ENCODE measurements at regions not wholly inside any gene's neighbourhood (a gene's known extent, or its start where the extent isn't known, plus 50 kb on each side); places are given as distances from the start of the nearest gene placed in this dataset.

DNA sequence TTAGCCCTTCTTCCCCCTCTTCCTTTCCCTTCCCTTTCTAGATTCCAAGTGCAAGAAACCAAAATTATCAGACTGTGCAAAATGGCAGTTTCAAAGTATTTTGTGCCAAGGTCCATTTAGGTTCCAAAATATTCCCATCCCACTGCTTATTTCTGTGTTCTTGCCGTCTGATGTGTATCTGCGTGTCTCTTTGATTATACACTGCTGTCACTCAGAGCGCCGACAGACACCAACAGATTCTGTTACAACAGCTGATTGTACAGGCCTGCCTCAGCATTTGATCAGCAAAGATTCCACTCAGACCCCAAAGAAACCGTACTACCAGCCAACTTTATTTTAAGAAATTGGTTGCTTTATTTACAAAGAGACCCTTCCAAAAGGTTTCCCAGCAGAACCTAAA is 225.6 kb upstream of the SATB1 start:
- H3K4me1 ChIP-seq: no peaks in the 10 kb centered on the region
- no peaks in the 10 kb centered on the region for H3K36me3 ChIP-seq
- TF ChIP-seq POLR2A (IDR thresholded peaks at IDR 0.05) (no peak), CTCF (IDR thresholded peaks at IDR 0.05) (no peak)
- DNase-seq: no peak
- no peaks in the 10 kb centered on the region for H3K27me3 ChIP-seq
- H3K27ac ChIP-seq: no peak overlapping the region
- H3K4me3 ChIP-seq: no peak overlapping the region
- H3K9me3 ChIP-seq: no peaks in the 10 kb centered on the region

- Histone ChIP-seq H3K4me3 (no peak overlapping the region), H3K9me3 (no peaks in the 10 kb centered on the region), H3K4me1 (no peaks in the 10 kb centered on the region), H3K36me3 (no peaks in the 10 kb centered on the region), H3K27me3 (no peaks in the 10 kb centered on the region), H3K27ac (no peak overlapping the region)
- DNase-seq: no peak
- TF ChIP-seq CTCF (IDR thresholded peaks at IDR 0.05) (no peak), POLR2A (IDR thresholded peaks at IDR 0.05) (no peak)
Measured at GRCh38 chr3:18649666-18650363, 224.7 kb upstream of the SATB1 start.

DNA sequence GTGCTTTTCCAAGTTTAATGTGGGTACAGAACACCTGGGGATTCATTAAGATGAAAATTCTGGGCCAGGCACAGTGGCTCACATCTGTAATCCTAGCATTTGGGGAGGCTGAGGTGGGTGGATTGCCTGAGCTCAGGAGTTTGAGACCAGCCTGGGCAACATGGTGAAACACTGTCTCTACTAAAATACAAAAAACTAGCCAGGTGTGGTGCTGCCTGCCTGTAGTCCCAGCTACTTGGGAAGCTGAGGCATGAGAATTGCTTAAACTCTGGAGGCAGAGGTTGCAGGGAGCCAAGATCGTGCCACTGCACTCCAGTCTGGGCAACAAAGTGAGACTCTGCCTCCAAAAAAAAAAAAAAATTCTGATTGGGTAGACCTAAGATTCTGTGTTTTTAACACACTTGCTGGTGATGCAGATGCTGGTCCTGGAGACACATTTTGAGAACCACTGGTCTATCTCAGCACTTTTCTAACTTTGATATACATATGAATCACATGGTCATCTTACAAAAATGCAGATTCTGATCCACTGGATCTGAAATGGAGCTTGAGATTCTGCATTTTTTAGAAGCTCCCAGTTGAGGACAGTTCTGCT is 223.8 kb upstream of the SATB1 start:
- H3K4me3 ChIP-seq: no peak overlapping the region
- H3K4me1 ChIP-seq: no peaks in the 10 kb centered on the region
- TF ChIP-seq CTCF (IDR thresholded peaks at IDR 0.05): no peak
- TF ChIP-seq POLR2A (IDR thresholded peaks at IDR 0.05): no peak
- no peak for DNase-seq
- no peaks in the 10 kb centered on the region for H3K27me3 ChIP-seq
- H3K36me3 ChIP-seq: no peaks in the 10 kb centered on the region
- no peaks in the 10 kb centered on the region for H3K9me3 ChIP-seq
- H3K27ac ChIP-seq: no peak overlapping the region

- no peak for DNase-seq
- H3K9me3 ChIP-seq: no peaks in the 10 kb centered on the region
- no peaks in the 10 kb centered on the region for H3K27me3 ChIP-seq
- H3K4me1 ChIP-seq: no peaks in the 10 kb centered on the region
- TF ChIP-seq POLR2A (IDR thresholded peaks at IDR 0.05) (no peak), CTCF (IDR thresholded peaks at IDR 0.05) (no peak)
- no peak overlapping the region for H3K4me3 ChIP-seq
- no peaks in the 10 kb centered on the region for H3K36me3 ChIP-seq
- H3K27ac ChIP-seq: no peak overlapping the region
Measured at GRCh38 chr3:18648159-18648558, 223.0 kb upstream of the SATB1 start.

DNA sequence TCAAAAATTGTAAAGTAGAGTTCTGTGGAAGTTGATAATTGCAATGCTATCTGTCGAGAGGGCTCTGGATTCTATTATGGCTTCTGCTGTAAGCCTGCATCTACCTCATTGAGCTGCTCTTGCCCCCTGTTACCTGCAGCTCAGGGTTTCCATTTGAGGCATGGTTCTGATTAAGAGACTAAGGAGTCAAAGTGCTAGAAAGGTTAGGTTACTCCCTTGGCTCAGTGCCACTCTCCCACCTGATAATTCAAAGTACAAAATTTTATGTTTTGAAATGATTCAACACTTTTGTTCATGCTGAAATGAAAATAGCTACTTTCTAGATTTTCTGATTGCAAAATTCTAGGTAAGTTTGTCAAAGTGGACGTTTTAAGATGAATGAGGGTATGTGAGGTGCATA is 220.5 kb upstream of the SATB1 start:
- H3K9me3 ChIP-seq: no peaks in the 10 kb centered on the region
- no peak overlapping the region for H3K4me3 ChIP-seq
- TF ChIP-seq POLR2A (IDR thresholded peaks at IDR 0.05) (no peak), CTCF (IDR thresholded peaks at IDR 0.05) (no peak)
- H3K27ac ChIP-seq: no peak overlapping the region
- H3K36me3 ChIP-seq: no peaks in the 10 kb centered on the region
- H3K27me3 ChIP-seq: no peaks in the 10 kb centered on the region
- no peaks in the 10 kb centered on the region for H3K4me1 ChIP-seq
- no peak for DNase-seq

Measured in Peyer's patch (tissue), 4 donors.